Limb (tissue), 2 donors: ENCODE measurements at regions not wholly inside any gene's neighbourhood (a gene's known extent, or its start where the extent isn't known, plus 50 kb on each side); places are given as distances from the start of the nearest gene placed in this dataset.

Experiments
- DNase-seq, 2 donors: peaks; one replicate each; pipeline ENCODE4 v3.0.0-alpha.2; 2016; ENCODE audit errors: extremely low spot score in 2 of 2

DNA sequence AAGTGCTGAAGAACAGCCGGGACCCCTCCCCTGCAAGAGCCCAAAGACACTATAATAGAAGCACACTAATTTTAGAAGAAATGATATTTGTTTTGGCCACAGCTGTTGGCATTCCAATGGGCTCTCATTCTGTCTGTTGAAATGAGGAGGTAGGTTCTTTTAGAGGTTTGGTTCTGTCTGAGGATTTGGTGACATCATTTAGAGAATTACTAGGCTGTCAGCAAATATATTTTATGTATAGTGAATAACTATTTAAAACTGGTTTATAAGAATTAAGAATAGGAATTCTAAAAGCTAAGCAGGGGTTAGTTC, 200.7 kb upstream of the SLC38A2 start:
- DNase-seq: no peak

- peak in 1 of 2 donors; percentile 0 for DNase-seq
These were observed 200.2 kb upstream of the SLC38A2 start for GRCh38 chr12:46572644-46573346.

- DNase-seq: peak in 1 of 2 donors; percentile 0
These were observed 199.0 kb upstream of the SLC38A2 start for GRCh38 chr12:46571608-46572007.

DNA sequence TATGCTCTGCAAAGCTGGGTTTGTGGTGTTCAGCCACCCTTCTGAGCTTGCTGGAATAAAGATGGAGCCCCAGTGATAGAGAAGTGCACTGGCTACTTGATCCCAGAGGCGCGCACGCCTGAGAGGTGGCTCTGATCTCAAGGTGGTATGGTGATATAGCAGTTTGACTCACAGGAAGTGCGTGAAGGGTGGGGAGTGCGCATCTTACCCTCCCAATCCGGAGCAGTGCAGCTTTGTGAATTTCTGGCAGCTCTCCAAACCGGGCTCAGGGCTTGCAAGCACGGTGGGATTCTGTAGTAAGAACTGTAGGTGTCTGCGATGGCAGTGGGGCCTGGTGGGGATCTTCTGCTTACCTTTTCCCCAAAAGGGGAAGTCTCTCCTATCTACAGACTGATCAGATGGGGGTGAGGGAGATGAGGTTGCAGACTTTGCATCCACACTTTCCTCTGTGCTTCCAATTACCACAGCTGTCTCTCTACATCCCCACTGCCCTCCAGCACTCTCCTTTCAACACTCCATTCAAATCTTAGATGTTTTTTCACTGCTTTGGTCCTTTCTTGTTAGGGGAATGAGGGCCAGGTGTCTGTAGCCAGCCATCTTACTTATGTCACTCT, 197.4 kb upstream of the SLC38A2 start:
- no peak for DNase-seq

DNA sequence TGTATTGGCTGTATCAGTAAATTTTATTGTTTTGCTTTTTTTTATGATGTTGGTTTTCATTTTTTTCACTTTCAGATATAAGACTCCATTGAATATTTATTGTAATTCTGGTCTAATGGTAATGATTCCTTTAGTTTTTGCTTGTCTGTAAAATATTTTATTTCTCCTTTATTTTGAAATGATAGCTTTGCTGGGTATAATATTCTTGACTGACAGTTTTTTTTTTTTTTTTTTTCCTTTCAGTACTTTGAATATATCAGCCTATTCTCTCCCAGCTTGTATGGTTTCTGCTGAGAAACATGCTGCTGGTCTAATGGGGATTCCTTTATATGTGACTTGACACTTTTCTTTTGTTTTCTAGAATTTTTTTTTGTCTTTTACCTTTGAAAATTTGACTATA, 195.1 kb upstream of the SLC38A2 start:
- peak in 1 of 2 donors; percentile 0 for DNase-seq

DNA sequence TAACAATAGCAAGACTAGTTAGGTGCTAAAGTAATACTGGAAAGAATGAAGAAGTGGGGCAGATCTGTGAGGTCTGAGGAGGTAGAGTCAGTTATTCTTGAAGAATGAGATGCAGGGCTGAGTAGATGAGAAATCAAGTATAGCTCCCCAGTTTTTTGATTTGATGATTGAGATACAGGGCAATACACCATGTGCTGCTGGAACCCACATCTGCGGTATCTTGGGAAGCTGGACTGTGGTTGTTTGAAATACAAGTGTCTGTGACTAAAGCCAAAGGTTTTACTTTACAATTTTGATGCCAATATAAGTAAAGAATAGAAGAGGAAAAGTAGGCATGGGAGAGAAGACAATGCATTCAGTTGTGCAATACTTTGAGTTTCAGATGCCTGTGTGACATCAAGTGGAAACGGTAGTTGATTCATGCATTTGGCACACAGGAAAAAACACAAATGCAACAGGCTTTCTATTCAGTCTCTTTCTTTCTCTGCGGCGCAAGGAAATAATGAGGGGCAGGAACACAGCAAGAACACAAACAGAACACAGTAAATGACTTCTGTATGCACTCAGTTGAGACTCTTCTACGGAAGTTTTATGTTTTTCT, 190.2 kb upstream of the SLC38A2 start:
- DNase-seq: peak in 1 of 2 donors; percentile 1

- peak in 1 of 2 donors; percentile 0 for DNase-seq
These were observed 189.4 kb upstream of the SLC38A2 start for GRCh38 chr12:46561769-46562624.

DNA sequence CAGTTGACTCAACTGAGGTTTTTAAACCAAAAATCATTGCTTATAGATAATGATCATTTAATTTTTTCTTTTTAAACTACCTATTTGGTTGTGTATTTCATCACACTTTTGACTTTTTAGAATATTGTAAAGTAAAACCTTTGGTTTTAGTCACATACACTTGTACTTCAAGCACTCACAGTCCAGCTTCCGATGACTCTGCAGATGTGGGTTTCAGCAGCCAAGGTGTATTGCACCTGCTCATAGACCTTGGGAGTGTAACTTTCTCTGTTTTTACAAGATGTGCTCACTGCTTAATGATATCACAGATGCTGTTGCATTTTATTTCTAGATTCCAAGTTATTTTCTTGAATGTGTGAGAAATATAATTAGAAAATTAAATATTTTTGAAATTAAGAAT, 188.3 kb upstream of the SLC38A2 start:
- no peak for DNase-seq

DNA sequence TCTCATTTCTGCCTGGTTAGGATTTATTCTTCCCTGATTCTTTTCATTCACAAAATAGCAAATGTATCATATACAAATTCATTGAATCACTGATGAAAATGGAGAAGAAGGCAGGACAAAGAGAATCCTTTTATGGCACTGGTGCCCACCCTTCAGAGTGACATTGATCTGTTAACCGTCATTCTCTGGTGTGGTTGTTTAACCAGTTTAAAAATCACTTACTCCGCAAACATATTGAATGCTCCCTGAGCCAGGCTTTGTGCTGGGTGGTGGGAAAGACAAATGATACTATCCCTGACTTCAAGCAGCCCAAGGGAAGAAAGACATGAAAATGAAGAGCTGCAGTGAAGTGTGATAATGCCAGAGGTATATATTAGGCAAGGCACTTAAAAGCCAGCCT, 187.5 kb upstream of the SLC38A2 start:
- peak in 1 of 2 donors; percentile 0 for DNase-seq

GRCh38 chr12:46559311-46559710, 186.7 kb upstream of the SLC38A2 start:
- DNase-seq: no peak

GRCh38 chr12:46558677-46559076, 186.1 kb upstream of the SLC38A2 start:
- no peak for DNase-seq

- DNase-seq: no peak
These were observed 185.2 kb upstream of the SLC38A2 start for GRCh38 chr12:46557539-46558373.

GRCh38 chr12:46556819-46557524, 184.4 kb upstream of the SLC38A2 start:
- no peak for DNase-seq

GRCh38 chr12:46556105-46556559, 183.6 kb upstream of the SLC38A2 start:
- DNase-seq: peak in 1 of 2 donors; percentile 59

GRCh38 chr12:46555406-46555852, 182.9 kb upstream of the SLC38A2 start:
- DNase-seq: no peak

GRCh38 chr12:46554460-46554859, 181.9 kb upstream of the SLC38A2 start:
- DNase-seq: no peak

GRCh38 chr12:46553911-46554310, 181.3 kb upstream of the SLC38A2 start:
- no peak for DNase-seq

- DNase-seq: no peak
These were observed 180.7 kb upstream of the SLC38A2 start for GRCh38 chr12:46553266-46553665.

GRCh38 chr12:46550266-46550879, 177.8 kb upstream of the SLC38A2 start:
- DNase-seq: no peak
